RWPE2 (cell line): ENCODE measurements at regions not wholly inside any gene's neighbourhood (a gene's known extent, or its start where the extent isn't known, plus 50 kb on each side); places are given as distances from the start of the nearest gene placed in this dataset.

Experiments used
- ATAC-seq: fragments of 200-7000 bp; cut with Tn5 transposase; 3 replicates; pipeline ENCODE4 v1.9.1; 2021; ENCODE audit warnings: low read depth
- DNase-seq: peaks from one replicate; pipeline ENCODE4 v3.0.0-alpha.2; 2020; ENCODE audit warnings: low spot score
- H3K27ac ChIP-seq: fragments of 450-650 bp; 2 replicates; pipeline ENCODE4 v1.5.1; 2017; ENCODE audit warnings: mild to moderate bottlenecking; ENCODE audit not compliant: poor library complexity, severe bottlenecking
- H3K27me3 ChIP-seq: fragments of 250-450 bp; sonication (Bioruptor Pico); 2 replicates; pipeline ENCODE4 v1.5.1; 2021; ENCODE audit warnings: mild to moderate bottlenecking, moderate library complexity; ENCODE audit not compliant: insufficient read depth, poor library complexity, severe bottlenecking
- H3K36me3 ChIP-seq: fragments of 250-450 bp; sonication (Bioruptor Pico); 2 replicates; pipeline ENCODE4 v1.5.1; 2020; ENCODE audit warnings: low read depth, mild to moderate bottlenecking, moderate library complexity
- H3K4me1 ChIP-seq: fragments of 250-450 bp; sonication (Bioruptor Pico); 2 replicates; pipeline ENCODE4 v1.5.1; 2021; ENCODE audit warnings: mild to moderate bottlenecking, moderate library complexity; ENCODE audit not compliant: insufficient read depth, poor library complexity, severe bottlenecking
- H3K4me3 ChIP-seq: fragments of 250-450 bp; sonication (Bioruptor Pico); 2 replicates; pipeline ENCODE4 v1.5.1; 2021; ENCODE audit warnings: mild to moderate bottlenecking, moderate library complexity; ENCODE audit not compliant: severe bottlenecking
- H3K9me3 ChIP-seq: fragments of 250-450 bp; sonication (Bioruptor Pico); 2 replicates; pipeline ENCODE4 v1.5.1; 2021; ENCODE audit warnings: mild to moderate bottlenecking, moderate library complexity; ENCODE audit not compliant: severe bottlenecking
- CTCF ChIP-seq: fragments of 450-650 bp; IDR thresholded peaks from one replicate; pipeline ENCODE4 v1.5.1; 2017; ENCODE audit warnings: mild to moderate bottlenecking, moderate library complexity; ENCODE audit not compliant: poor library complexity, severe bottlenecking

GRCh38 chr4:1469607-1470392 lies 63.6 kb upstream of the NKX1-1 start:
- Histone ChIP-seq H3K36me3 (no peaks in the 10 kb centered on the region), H3K27me3 (peaks cover 22% of the 10 kb centered on the region), H3K9me3 (no peaks in the 10 kb centered on the region), H3K27ac (no peak overlapping the region), H3K4me3 (no peak overlapping the region), H3K4me1 (no peaks in the 10 kb centered on the region)
- no peak for TF ChIP-seq CTCF
- peak; percentile 54 for DNase-seq
- no peak for ATAC-seq

- Histone ChIP-seq H3K4me1 (no peaks in the 10 kb centered on the region), H3K4me3 (no peak overlapping the region), H3K9me3 (no peaks in the 10 kb centered on the region), H3K27me3 (peaks cover 28% of the 10 kb centered on the region), H3K27ac (no peak overlapping the region), H3K36me3 (no peaks in the 10 kb centered on the region)
- DNase-seq (peak; percentile 16), ATAC-seq (no peak)
- no peak for TF ChIP-seq CTCF
These were observed 62.8 kb upstream of the NKX1-1 start for GRCh38 chr4:1469043-1469442.

- Histone ChIP-seq H3K9me3 (no peaks in the 10 kb centered on the region), H3K4me3 (no peak overlapping the region), H3K4me1 (no peaks in the 10 kb centered on the region), H3K27me3 (peaks cover 37% of the 10 kb centered on the region), H3K27ac (no peak overlapping the region), H3K36me3 (no peaks in the 10 kb centered on the region)
- ATAC-seq (no peak), DNase-seq (no peak)
- TF ChIP-seq CTCF = no peak
These were observed 61.6 kb upstream of the NKX1-1 start for GRCh38 chr4:1467581-1468458.

- ATAC-seq = no peak
- Histone ChIP-seq H3K36me3 (no peaks in the 10 kb centered on the region), H3K4me3 (no peak overlapping the region), H3K27ac (no peak overlapping the region), H3K9me3 (no peaks in the 10 kb centered on the region), H3K4me1 (no peaks in the 10 kb centered on the region), H3K27me3 (peaks cover 39% of the 10 kb centered on the region)
- TF ChIP-seq CTCF = no peak
- no peak for DNase-seq
These were observed 60.6 kb upstream of the NKX1-1 start for GRCh38 chr4:1466863-1467165.
